Astrocyte (in vitro differentiated cells and primary cell): ENCODE measurements at regions not wholly inside any gene's neighbourhood (a gene's known extent, or its start where the extent isn't known, plus 50 kb on each side); places are given as distances from the start of the nearest gene placed in this dataset.

Experiments
- DNase-seq: peaks from one replicate; pipeline ENCODE4 v3.0.0-alpha.2; 2010; ENCODE audit warnings: low read depth
- FAIRE-seq: peaks from 2 replicates; lab custom pipeline; 2011; peaks lifted over from hg19 to GRCh38; lab: Jason Lieb, UNC
- H2AFZ ChIP-seq: 2 replicates; pipeline ENCODE4 v1.6.0; 2012; ENCODE audit warnings: low read depth, low read length, inconsistent platforms
- H3K27ac ChIP-seq: 2 replicates; pipeline ENCODE4 v1.5.1; 2011; ENCODE audit warnings: low read depth, low read length, inconsistent platforms
- H3K27me3 ChIP-seq: 2 replicates; pipeline ENCODE4 v1.6.0; 2011; ENCODE audit warnings: low read length, inconsistent platforms; ENCODE audit not compliant: insufficient read depth
- H3K36me3 ChIP-seq: 2 replicates; pipeline ENCODE4 v1.5.1; 2011; ENCODE audit warnings: low read length, inconsistent platforms; ENCODE audit not compliant: insufficient read depth
- H3K4me1 ChIP-seq: 2 replicates; pipeline ENCODE4 v1.5.1; 2011; ENCODE audit warnings: low read length, inconsistent platforms; ENCODE audit not compliant: insufficient read depth
- H3K4me2 ChIP-seq: 2 replicates; pipeline ENCODE4 v1.6.0; 2012; ENCODE audit warnings: low read length, inconsistent platforms
- H3K4me3 ChIP-seq: 2 replicates; pipeline ENCODE4 v1.5.1; 2011; ENCODE audit warnings: low read depth, mild to moderate bottlenecking, low read length, inconsistent platforms; ENCODE audit not compliant: insufficient read depth
- H3K79me2 ChIP-seq: 2 replicates; pipeline ENCODE4 v1.6.0; 2012; ENCODE audit warnings: mild to moderate bottlenecking, low read length, inconsistent platforms; ENCODE audit not compliant: insufficient read depth
- H3K9ac ChIP-seq: 2 replicates; pipeline ENCODE4 v1.6.0; 2012; ENCODE audit warnings: mild to moderate bottlenecking, low read length, inconsistent platforms
- H3K9me3 ChIP-seq: 2 replicates; pipeline ENCODE4 v1.5.1; 2012; ENCODE audit warnings: low read depth, mild to moderate bottlenecking, low read length, inconsistent platforms; ENCODE audit not compliant: insufficient read depth
- H4K20me1 ChIP-seq: 2 replicates; pipeline ENCODE4 v1.6.0; 2012; ENCODE audit warnings: low read length, inconsistent platforms; ENCODE audit not compliant: insufficient read depth
- H3K27ac Mint-ChIP-seq: one replicate; pipeline ENCODE4 v1.8.0; 2021; ENCODE audit warnings: mild to moderate bottlenecking, mixed read lengths; ENCODE audit not compliant: unreplicated experiment
- H3K27me3 Mint-ChIP-seq: one replicate; pipeline ENCODE4 v1.8.0; 2021; ENCODE audit warnings: low read depth, mixed read lengths; ENCODE audit not compliant: unreplicated experiment
- H3K36me3 Mint-ChIP-seq: one replicate; pipeline ENCODE4 v1.8.0; 2021; ENCODE audit warnings: low read depth, mixed read lengths; ENCODE audit not compliant: unreplicated experiment
- H3K4me1 Mint-ChIP-seq: one replicate; pipeline ENCODE4 v1.8.0; 2021; ENCODE audit warnings: low read depth, mixed read lengths; ENCODE audit not compliant: unreplicated experiment
- H3K4me3 Mint-ChIP-seq: one replicate; pipeline ENCODE4 v1.8.0; 2021; ENCODE audit warnings: mild to moderate bottlenecking, moderate library complexity, mixed read lengths; ENCODE audit not compliant: unreplicated experiment
- H3K9me3 Mint-ChIP-seq: one replicate; pipeline ENCODE4 v1.8.0; 2021; ENCODE audit warnings: mild to moderate bottlenecking, mixed read lengths; ENCODE audit not compliant: unreplicated experiment
- CTCF ChIP-seq: IDR thresholded peaks from 2 replicates; pipeline ENCODE4 v1.5.1; 2011; ENCODE audit warnings: low read depth, mild to moderate bottlenecking, inconsistent platforms, low read length, moderate library complexity; ENCODE audit not compliant: insufficient read depth
- EZH2 ChIP-seq: IDR thresholded peaks from 2 replicates; pipeline ENCODE4 v1.6.1; 2012; ENCODE audit warnings: mild to moderate bottlenecking, low read length, inconsistent platforms; ENCODE audit not compliant: insufficient read depth

DNA sequence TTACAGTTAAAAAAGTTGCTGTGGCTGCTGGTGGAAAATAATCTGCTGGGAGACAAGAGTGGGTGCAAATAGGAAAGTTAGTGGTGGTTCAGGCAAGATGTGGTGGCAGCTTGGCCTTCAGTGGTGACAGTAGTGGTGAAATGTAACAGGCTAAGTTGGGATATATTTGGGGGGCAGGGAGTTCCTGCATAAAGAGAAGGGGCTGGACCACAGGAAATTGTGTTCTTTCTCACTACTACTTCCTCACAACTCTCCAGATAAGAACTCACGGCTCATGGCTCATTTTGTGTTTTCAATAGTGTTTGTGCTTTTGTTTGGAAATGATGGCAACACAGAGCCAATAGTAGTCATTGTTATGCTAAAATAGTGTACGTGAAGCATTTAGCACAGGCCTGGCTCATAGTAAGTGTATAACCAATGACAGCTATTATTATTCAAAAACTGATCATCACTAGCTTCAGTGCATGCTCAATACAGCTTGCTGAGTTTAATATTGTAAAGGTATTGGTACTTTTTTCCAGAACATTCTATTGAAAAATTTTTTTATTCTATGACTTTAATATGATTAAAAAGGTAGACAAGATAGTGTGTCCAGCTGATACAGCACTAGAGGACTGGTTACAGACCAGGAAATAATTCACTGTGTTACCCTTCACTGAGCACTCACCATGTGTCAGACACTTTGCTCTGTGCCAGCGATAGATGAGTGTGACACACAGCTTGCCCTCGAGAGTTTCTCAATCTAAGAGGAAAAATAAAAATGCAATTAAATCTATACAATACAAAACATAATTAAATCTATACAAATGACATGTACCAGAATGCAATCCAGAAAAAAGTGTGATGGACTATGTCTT, 209.8 kb downstream of the POU4F1 start:
- no peaks in the 10 kb centered on the region for H3K36me3 Mint-ChIP-seq
- Histone ChIP-seq H3K36me3 (no peaks in the 10 kb centered on the region), H2AFZ (no peak overlapping the region), H3K9ac (no peak overlapping the region), H3K4me2 (no peak overlapping the region), H4K20me1 (no peaks in the 10 kb centered on the region), H3K4me1 (no peaks in the 10 kb centered on the region), H3K4me3 (no peak overlapping the region), H3K9me3 (peaks cover 2% of the 10 kb centered on the region), H3K27ac (no peak overlapping the region), H3K27me3 (no peaks in the 10 kb centered on the region), H3K79me2 (no peaks in the 10 kb centered on the region)
- H3K4me1 Mint-ChIP-seq: peaks cover 2% of the 10 kb centered on the region
- H3K9me3 Mint-ChIP-seq: no peaks in the 10 kb centered on the region
- H3K27ac Mint-ChIP-seq: no peak overlapping the region
- H3K4me3 Mint-ChIP-seq: no peak overlapping the region
- DNase-seq (no peak), FAIRE-seq (no peak)
- peaks cover 2% of the 10 kb centered on the region for H3K27me3 Mint-ChIP-seq
- no peak for TF ChIP-seq CTCF
- TF ChIP-seq EZH2: no peak

DNA sequence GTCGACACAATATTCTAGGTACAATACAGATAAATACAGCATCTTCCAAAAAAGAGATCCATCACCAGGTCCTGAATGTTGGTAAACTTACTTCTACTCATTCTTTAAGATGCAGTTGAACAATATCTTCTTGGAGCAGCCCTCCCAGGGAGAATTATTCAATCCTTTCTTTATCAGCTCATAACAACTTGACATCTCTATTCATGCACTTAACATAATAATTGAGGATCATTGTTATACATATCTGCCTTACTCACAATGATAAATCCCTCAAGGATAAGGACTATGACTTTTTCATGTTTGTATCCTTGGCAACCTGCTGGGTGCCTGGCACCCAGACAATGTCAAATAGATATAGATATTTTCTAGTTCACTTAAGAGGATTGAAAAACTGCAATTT, 219.5 kb downstream of the POU4F1 start:
- H3K4me3 ChIP-seq: no peak overlapping the region
- no peaks in the 10 kb centered on the region for H3K79me2 ChIP-seq
- TF ChIP-seq EZH2 (no peak), CTCF (no peak)
- H3K27ac ChIP-seq: no peak overlapping the region
- H3K9me3 ChIP-seq: no peaks in the 10 kb centered on the region
- H4K20me1 ChIP-seq: no peaks in the 10 kb centered on the region
- no peak overlapping the region for H3K27ac Mint-ChIP-seq
- H3K36me3 Mint-ChIP-seq: no peaks in the 10 kb centered on the region
- H3K9me3 Mint-ChIP-seq: peaks cover 1% of the 10 kb centered on the region
- FAIRE-seq: no peak
- H3K4me1 ChIP-seq: no peaks in the 10 kb centered on the region
- H2AFZ ChIP-seq: no peak overlapping the region
- H3K9ac ChIP-seq: no peak overlapping the region
- H3K4me2 ChIP-seq: no peak overlapping the region
- peaks cover 2% of the 10 kb centered on the region for H3K27me3 Mint-ChIP-seq
- H3K4me1 Mint-ChIP-seq: no peaks in the 10 kb centered on the region
- DNase-seq: no peak
- no peaks in the 10 kb centered on the region for H3K36me3 ChIP-seq
- no peak overlapping the region for H3K4me3 Mint-ChIP-seq
- no peaks in the 10 kb centered on the region for H3K27me3 ChIP-seq

- FAIRE-seq: no peak
- Histone ChIP-seq H3K79me2 (no peaks in the 10 kb centered on the region), H2AFZ (no peak overlapping the region), H3K4me2 (no peak overlapping the region), H3K27me3 (no peaks in the 10 kb centered on the region), H3K9ac (no peak overlapping the region), H3K27ac (no peak overlapping the region), H3K9me3 (no peaks in the 10 kb centered on the region), H3K36me3 (no peaks in the 10 kb centered on the region), H3K4me1 (no peaks in the 10 kb centered on the region), H4K20me1 (no peaks in the 10 kb centered on the region), H3K4me3 (no peak overlapping the region)
- Mint-ChIP-seq H3K9me3 (peaks cover 1% of the 10 kb centered on the region), H3K27ac (no peak overlapping the region), H3K36me3 (no peaks in the 10 kb centered on the region), H3K4me3 (no peak overlapping the region), H3K4me1 (no peaks in the 10 kb centered on the region), H3K27me3 (no peaks in the 10 kb centered on the region)
- no peak for DNase-seq
- TF ChIP-seq CTCF (no peak), EZH2 (no peak)
Observed at GRCh38 chr13:78383071-78383484, 220.3 kb downstream of the POU4F1 start.
